ENCODE measurements at regions not wholly inside any gene's neighbourhood (a gene's known extent, or its start where the extent isn't known, plus 50 kb on each side); places are given as distances from the start of the nearest gene placed in this dataset.

- no peak for TF ChIP-seq CTCF (IDR thresholded peaks at IDR 0.05)
- no peak for TF ChIP-seq POLR2A (IDR thresholded peaks at IDR 0.05)
Measured at GRCh38 chr18:34495506-34495905, 214.6 kb upstream of the DTNA start.
